ENCODE measurements at regions not wholly inside any gene's neighbourhood (a gene's known extent, or its start where the extent isn't known, plus 50 kb on each side); places are given as distances from the start of the nearest gene placed in this dataset.

DNA sequence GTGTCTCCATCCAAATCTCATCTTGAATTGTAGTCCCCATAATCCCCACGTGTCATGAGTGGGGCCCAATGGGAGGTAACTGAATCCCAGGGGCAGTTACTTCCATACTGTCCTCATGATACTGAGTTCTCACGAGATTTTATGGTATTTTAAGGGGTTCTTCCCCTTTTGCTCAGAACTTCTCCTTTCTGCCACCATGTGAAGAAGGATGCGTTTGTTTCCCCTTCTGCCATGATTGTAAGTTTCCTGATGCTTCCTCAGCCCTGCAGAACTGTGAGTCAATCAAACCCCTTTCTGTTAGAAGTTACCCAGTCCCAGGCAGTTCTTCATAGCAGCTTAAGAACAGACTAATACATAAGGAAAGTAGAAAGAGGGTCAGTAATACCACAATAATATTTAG is 480.4 kb downstream of the KCNJ3 start:
- TF ChIP-seq CTCF (IDR thresholded peaks at IDR 0.05) = no peak
- no peak for TF ChIP-seq POLR2A (IDR thresholded peaks at IDR 0.05)

Data from Peyer's patch (tissue), 4 donors.